ENCODE measurements at regions not wholly inside any gene's neighbourhood (a gene's known extent, or its start where the extent isn't known, plus 50 kb on each side); places are given as distances from the start of the nearest gene placed in this dataset.

GRCh38 chr5:4419281-4419680, 720.8 kb upstream of the ADAMTS16 start:
- no peak overlapping the region for H3K4me3 ChIP-seq
- intact Hi-C loops (cut with DNase I): no loop called here
- H3K27me3 ChIP-seq: no peaks in the 10 kb centered on the region
- WGBS, 2 donors: 23 to 28% methylated on average over 8 of the region's 8 CpGs
- FAIRE-seq (no peak), ATAC-seq (no peak), DNase-seq (no peak)
- H3K36me3 ChIP-seq: no peaks in the 10 kb centered on the region
- TF ChIP-seq, protein P1, sequence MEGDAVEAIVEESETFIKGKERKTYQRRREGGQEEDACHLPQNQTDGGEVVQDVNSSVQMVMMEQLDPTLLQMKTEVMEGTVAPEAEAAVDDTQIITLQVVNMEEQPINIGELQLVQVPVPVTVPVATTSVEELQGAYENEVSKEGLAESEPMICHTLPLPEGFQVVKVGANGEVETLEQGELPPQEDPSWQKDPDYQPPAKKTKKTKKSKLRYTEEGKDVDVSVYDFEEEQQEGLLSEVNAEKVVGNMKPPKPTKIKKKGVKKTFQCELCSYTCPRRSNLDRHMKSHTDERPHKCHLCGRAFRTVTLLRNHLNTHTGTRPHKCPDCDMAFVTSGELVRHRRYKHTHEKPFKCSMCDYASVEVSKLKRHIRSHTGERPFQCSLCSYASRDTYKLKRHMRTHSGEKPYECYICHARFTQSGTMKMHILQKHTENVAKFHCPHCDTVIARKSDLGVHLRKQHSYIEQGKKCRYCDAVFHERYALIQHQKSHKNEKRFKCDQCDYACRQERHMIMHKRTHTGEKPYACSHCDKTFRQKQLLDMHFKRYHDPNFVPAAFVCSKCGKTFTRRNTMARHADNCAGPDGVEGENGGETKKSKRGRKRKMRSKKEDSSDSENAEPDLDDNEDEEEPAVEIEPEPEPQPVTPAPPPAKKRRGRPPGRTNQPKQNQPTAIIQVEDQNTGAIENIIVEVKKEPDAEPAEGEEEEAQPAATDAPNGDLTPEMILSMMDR (IDR thresholded peaks at IDR 0.05): no peak
- no peak overlapping the region for H3K27ac ChIP-seq
- no peaks in the 10 kb centered on the region for H3K9me3 ChIP-seq
- H3K4me1 ChIP-seq: no peaks in the 10 kb centered on the region

GRCh38 chr5:4420177-4420576, 720.0 kb upstream of the ADAMTS16 start:
- no peaks in the 10 kb centered on the region for H3K36me3 ChIP-seq
- DNase-seq (no peak), FAIRE-seq (no peak), ATAC-seq (no peak)
- no peak overlapping the region for H3K4me3 ChIP-seq
- TF ChIP-seq, protein P1 (IDR thresholded peaks at IDR 0.05): no peak
- H3K27me3 ChIP-seq: peaks cover 0 to 5% (median 1%) of the 10 kb centered on the region in 4 donors
- 72 to 82% methylated on average over 3 of the region's 3 CpGs for whole genome bisulfite sequencing, 2 donors
- H3K27ac ChIP-seq: no peak overlapping the region
- H3K4me1 ChIP-seq: no peaks in the 10 kb centered on the region
- intact Hi-C loops (cut with DNase I): no loop called here
- H3K9me3 ChIP-seq: no peaks in the 10 kb centered on the region

DNA sequence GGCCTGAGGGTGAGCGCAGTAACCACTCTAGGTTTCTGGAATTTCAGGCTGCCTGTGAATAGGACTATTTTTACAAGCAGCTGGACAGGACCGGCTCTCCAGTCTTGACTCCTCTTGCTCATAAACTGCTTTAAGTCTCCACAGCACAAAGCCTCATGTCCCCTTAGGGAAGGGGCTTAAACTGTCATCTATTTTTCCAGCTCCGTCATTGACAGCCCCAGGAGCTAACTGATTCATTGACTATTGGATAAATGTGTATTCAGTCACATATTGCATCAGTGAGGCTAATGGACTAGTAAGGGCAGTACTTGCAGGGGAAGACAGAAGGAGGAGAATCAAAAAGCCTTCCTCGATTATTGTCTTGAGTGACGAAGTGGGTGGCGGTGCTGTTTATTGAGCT, 719.4 kb upstream of the ADAMTS16 start:
- no peaks in the 10 kb centered on the region for H3K9me3 ChIP-seq
- 62 to 72% methylated on average over 6 of the region's 6 CpGs for WGBS, 2 donors
- H3K4me1 ChIP-seq: no peaks in the 10 kb centered on the region
- intact Hi-C loops (cut with DNase I): no loop called here
- no peak overlapping the region for H3K27ac ChIP-seq
- TF ChIP-seq, protein P1 (IDR thresholded peaks at IDR 0.05): no peak
- FAIRE-seq (no peak), DNase-seq (no peak), ATAC-seq (no peak)
- H3K27me3 ChIP-seq: peaks cover 0 to 5% (median 2%) of the 10 kb centered on the region in 4 donors
- no peak overlapping the region for H3K4me3 ChIP-seq
- no peaks in the 10 kb centered on the region for H3K36me3 ChIP-seq

DNA sequence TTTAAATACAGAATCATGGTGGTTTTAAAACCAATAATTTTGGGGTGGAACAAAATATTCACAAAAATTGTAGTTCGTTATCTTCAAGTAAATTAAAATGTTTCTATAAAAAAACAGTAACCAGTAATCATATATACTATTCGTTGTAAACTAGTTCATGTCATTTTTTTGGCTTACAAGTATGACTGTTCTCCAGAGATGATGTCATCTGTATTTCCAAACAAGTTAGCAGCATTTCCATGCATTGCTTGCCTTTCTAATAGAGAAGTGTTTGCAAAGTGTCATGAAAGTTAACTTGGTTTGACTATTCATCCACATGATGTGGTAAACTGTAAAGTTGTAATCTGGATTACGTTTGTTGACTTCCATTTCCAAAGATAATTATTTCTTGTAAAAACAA, 717.9 kb upstream of the ADAMTS16 start:
- Histone ChIP-seq H3K27me3 (peaks cover 0 to 5% (median 2%) of the 10 kb centered on the region in 4 donors), H3K4me3 (no peak overlapping the region), H3K27ac (no peak overlapping the region), H3K36me3 (no peaks in the 10 kb centered on the region), H3K4me1 (no peaks in the 10 kb centered on the region), H3K9me3 (no peaks in the 10 kb centered on the region)
- intact Hi-C loops (cut with DNase I): no loop called here
- no peak for FAIRE-seq
- TF ChIP-seq, protein P1 (IDR thresholded peaks at IDR 0.05): no peak
- DNase-seq: no peak
- WGBS, 2 donors: 22 to 33% methylated on average over 3 of the region's 3 CpGs
- no peak for ATAC-seq

GRCh38 chr5:4424895-4425294, 715.2 kb upstream of the ADAMTS16 start:
- H3K4me3 ChIP-seq: no peak overlapping the region
- H3K9me3 ChIP-seq: no peaks in the 10 kb centered on the region
- TF ChIP-seq, protein P1 (IDR thresholded peaks at IDR 0.05): no peak
- H3K4me1 ChIP-seq: no peaks in the 10 kb centered on the region
- H3K27ac ChIP-seq: no peak overlapping the region
- ATAC-seq (no peak), DNase-seq (no peak), FAIRE-seq (no peak)
- H3K27me3 ChIP-seq: peaks cover 0 to 5% (median 2%) of the 10 kb centered on the region in 4 donors
- no peaks in the 10 kb centered on the region for H3K36me3 ChIP-seq
- intact Hi-C loops (cut with DNase I): no loop called here
- 25 to 29% methylated on average over 4 of the region's 4 CpGs for WGBS, 2 donors

Measured in pancreas (tissue), 10 donors.